Upper lobe of right lung (tissue), 1 donor: ENCODE measurements at regions not wholly inside any gene's neighbourhood (a gene's known extent, or its start where the extent isn't known, plus 50 kb on each side); places are given as distances from the start of the nearest gene placed in this dataset.

Source experiments
- ATAC-seq: fragments of 200-7000 bp; cut with Tn5 transposase; one replicate; pipeline ENCODE4 v1.9.1; 2020; ENCODE audit warnings: mild to moderate bottlenecking, moderate library complexity
- DNase-seq: peaks from one replicate; pipeline ENCODE4 v3.0.0-alpha.2; 2020
- H3K27ac ChIP-seq: fragments of 200-600 bp; one replicate; pipeline ENCODE4 v1.8.0; 2022
- H3K27me3 ChIP-seq: fragments of 200-600 bp; one replicate; pipeline ENCODE4 v1.8.0; 2022; ENCODE audit warnings: mild to moderate bottlenecking
- H3K36me3 ChIP-seq: fragments of 200-600 bp; one replicate; pipeline ENCODE4 v1.8.0; 2022
- H3K4me1 ChIP-seq: fragments of 200-600 bp; one replicate; pipeline ENCODE4 v1.8.0; 2022
- H3K4me3 ChIP-seq: fragments of 200-600 bp; one replicate; pipeline ENCODE4 v1.8.0; 2022; ENCODE audit warnings: mild to moderate bottlenecking
- H3K9me3 ChIP-seq: fragments of 200-600 bp; one replicate; pipeline ENCODE4 v1.8.0; 2022
- CTCF ChIP-seq: fragments of 200-600 bp; IDR thresholded peaks from one replicate; pipeline ENCODE4 v1.8.0; 2022; ENCODE audit warnings: antibody characterized with exemption
- intact Hi-C: fragments of 100-400 bp; cut with DNase I; formaldehyde crosslinking; loops from one replicate; pipeline ENCODE4 v1.11.0; 2022
- donor health status: DM: no; HTN: yes; CAD: no; lungs with severe emphysema.

- H3K4me1 ChIP-seq, result peaks cover 8% of the 10 kb centered on the region
- no peak overlapping the region for H3K4me3 ChIP-seq
- intact Hi-C loops, result no loop called here
- H3K36me3 ChIP-seq, result no peaks in the 10 kb centered on the region
- no peak for TF ChIP-seq CTCF
- DNase-seq, result no peak
- ATAC-seq, result no peak
- H3K27ac ChIP-seq, result no peak overlapping the region
- H3K9me3 ChIP-seq, result no peaks in the 10 kb centered on the region
- no peaks in the 10 kb centered on the region for H3K27me3 ChIP-seq
These were observed 64.5 kb upstream of the ZMIZ1 start for GRCh38 chr10:79004311-79004710.

GRCh38 chr10:79005126-79005810, 63.5 kb upstream of the ZMIZ1 start:
- intact Hi-C loops, result no loop called here
- no peak for DNase-seq
- H3K36me3 ChIP-seq, result no peaks in the 10 kb centered on the region
- no peak for ATAC-seq
- H3K27me3 ChIP-seq, result no peaks in the 10 kb centered on the region
- peaks cover 8% of the 10 kb centered on the region for H3K4me1 ChIP-seq
- no peaks in the 10 kb centered on the region for H3K9me3 ChIP-seq
- TF ChIP-seq CTCF, result no peak
- H3K27ac ChIP-seq, result no peak overlapping the region
- H3K4me3 ChIP-seq, result no peak overlapping the region

- Histone ChIP-seq H3K4me3 (no peak overlapping the region), H3K36me3 (no peaks in the 10 kb centered on the region), H3K9me3 (no peaks in the 10 kb centered on the region), H3K27me3 (no peaks in the 10 kb centered on the region), H3K27ac (no peak overlapping the region), H3K4me1 (peaks cover 8% of the 10 kb centered on the region)
- no peak for TF ChIP-seq CTCF
- DNase-seq (no peak), ATAC-seq (no peak)
- intact Hi-C loops, result no loop called here
These were observed 61.7 kb upstream of the ZMIZ1 start for GRCh38 chr10:79007018-79007417.

- peaks cover 8% of the 10 kb centered on the region for H3K4me1 ChIP-seq
- H3K4me3 ChIP-seq, result no peak overlapping the region
- peak; percentile 47 for ATAC-seq
- no peak for TF ChIP-seq CTCF
- no peak overlapping the region for H3K27ac ChIP-seq
- H3K27me3 ChIP-seq, result no peaks in the 10 kb centered on the region
- intact Hi-C loops, result no loop called here
- H3K36me3 ChIP-seq, result no peaks in the 10 kb centered on the region
- DNase-seq, result no peak
- H3K9me3 ChIP-seq, result no peaks in the 10 kb centered on the region
These were observed 61.1 kb upstream of the ZMIZ1 start for GRCh38 chr10:79007421-79008319.

- intact Hi-C loops, result no loop called here
- DNase-seq, result no peak
These were observed 59.6 kb upstream of the ZMIZ1 start for GRCh38 chr10:79009145-79009544.

More at GRCh38 chr10:79009145-79009544, 59.6 kb upstream of the ZMIZ1 start:
- Histone ChIP-seq H3K4me1 (peaks cover 8% of the 10 kb centered on the region), H3K27me3 (no peaks in the 10 kb centered on the region), H3K27ac (no peak overlapping the region), H3K36me3 (no peaks in the 10 kb centered on the region), H3K9me3 (no peaks in the 10 kb centered on the region), H3K4me3 (no peak overlapping the region)
- no peak for ATAC-seq
- no peak for TF ChIP-seq CTCF
